ENCODE measurements at regions not wholly inside any gene's neighbourhood (a gene's known extent, or its start where the extent isn't known, plus 50 kb on each side); places are given as distances from the start of the nearest gene placed in this dataset.

DNA sequence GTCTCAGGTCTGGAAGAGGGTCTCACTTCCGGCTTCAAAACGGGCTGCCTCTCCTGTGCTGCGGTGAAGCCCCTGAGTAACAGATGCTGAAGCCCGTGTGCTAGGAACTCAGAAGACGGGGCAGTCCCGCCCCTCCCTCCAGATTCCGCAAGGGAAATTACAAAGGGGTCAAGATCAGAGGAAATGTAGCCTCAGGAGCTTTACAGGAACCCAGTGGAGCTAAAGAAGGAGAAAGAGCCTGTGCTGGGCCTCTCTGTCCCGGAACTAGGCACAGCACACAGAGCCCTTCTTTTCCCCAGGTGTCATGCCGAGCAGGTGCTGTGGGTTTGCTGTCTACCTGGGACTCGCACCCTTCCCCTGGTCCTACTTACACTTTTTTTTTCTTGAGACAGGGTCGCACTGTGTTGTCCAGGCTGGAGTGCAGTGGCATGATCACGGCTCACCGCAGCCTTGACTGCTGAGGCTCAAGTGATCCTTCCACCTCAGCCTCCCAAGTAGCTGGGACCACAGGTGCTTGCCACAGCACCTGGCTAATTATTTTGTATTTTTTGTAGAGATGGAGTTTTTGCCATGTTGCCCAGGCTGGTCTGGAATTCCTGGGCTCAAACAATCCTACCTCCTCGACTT lies 72.7 kb upstream of the MAP4K4 start:
- no peak overlapping the region for H3K9ac ChIP-seq (ENCODE audit: low read depth, low read length)
- no peaks in the 10 kb centered on the region for H3K27me3 ChIP-seq (ENCODE audit: control insufficient read depth, insufficient read depth, low read length)
- no peaks in the 10 kb centered on the region for H3K9me3 ChIP-seq (ENCODE audit: control insufficient read depth, insufficient read depth, low read length)
- no peak overlapping the region for H3K27ac ChIP-seq (ENCODE audit: low read depth, low read length)
- H3K36me3 ChIP-seq (ENCODE audit: control insufficient read depth, insufficient read depth, low read length) = no peaks in the 10 kb centered on the region
- H3K4me3 ChIP-seq (ENCODE audit: low read depth, low read length) = no peak overlapping the region
- H3K4me1 ChIP-seq (ENCODE audit: control insufficient read depth, insufficient read depth, low read length) = peaks cover 7% of the 10 kb centered on the region; the same call in 1 of the 2 replicates

DNA sequence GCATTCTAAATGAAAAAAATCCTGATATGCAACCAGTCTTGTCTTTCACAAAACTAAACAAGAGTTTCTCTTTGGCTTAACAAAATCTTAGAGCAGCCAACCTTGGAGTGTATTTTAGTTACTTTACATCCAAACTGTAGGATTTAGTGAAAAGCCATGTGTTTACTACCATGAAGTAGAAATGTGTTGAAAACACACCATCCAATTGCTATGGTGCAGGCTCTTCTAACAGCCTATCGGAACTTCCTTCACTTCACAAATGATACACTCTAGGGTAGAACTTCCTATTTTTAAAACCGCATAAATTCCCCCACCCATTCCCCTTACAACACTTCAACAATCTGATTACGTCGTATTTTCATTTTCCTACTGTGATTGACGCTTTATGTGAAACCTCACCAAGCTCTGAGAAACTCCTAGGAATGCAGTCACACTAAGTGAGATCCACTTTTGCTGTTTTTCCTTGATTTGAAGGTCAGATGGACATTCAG lies 74.4 kb upstream of the MAP4K4 start:
- Histone ChIP-seq H3K27ac (ENCODE audit: low read depth, low read length) (no peak overlapping the region), H3K4me3 (ENCODE audit: low read depth, low read length) (no peak overlapping the region), H3K9me3 (ENCODE audit: control insufficient read depth, insufficient read depth, low read length) (no peaks in the 10 kb centered on the region), H3K27me3 (ENCODE audit: control insufficient read depth, insufficient read depth, low read length) (no peaks in the 10 kb centered on the region), H3K36me3 (ENCODE audit: control insufficient read depth, insufficient read depth, low read length) (no peaks in the 10 kb centered on the region), H3K9ac (ENCODE audit: low read depth, low read length) (no peak overlapping the region), H3K4me1 (ENCODE audit: control insufficient read depth, insufficient read depth, low read length) (peaks cover 7% of the 10 kb centered on the region; the same call in 1 of the 2 replicates)

DNA sequence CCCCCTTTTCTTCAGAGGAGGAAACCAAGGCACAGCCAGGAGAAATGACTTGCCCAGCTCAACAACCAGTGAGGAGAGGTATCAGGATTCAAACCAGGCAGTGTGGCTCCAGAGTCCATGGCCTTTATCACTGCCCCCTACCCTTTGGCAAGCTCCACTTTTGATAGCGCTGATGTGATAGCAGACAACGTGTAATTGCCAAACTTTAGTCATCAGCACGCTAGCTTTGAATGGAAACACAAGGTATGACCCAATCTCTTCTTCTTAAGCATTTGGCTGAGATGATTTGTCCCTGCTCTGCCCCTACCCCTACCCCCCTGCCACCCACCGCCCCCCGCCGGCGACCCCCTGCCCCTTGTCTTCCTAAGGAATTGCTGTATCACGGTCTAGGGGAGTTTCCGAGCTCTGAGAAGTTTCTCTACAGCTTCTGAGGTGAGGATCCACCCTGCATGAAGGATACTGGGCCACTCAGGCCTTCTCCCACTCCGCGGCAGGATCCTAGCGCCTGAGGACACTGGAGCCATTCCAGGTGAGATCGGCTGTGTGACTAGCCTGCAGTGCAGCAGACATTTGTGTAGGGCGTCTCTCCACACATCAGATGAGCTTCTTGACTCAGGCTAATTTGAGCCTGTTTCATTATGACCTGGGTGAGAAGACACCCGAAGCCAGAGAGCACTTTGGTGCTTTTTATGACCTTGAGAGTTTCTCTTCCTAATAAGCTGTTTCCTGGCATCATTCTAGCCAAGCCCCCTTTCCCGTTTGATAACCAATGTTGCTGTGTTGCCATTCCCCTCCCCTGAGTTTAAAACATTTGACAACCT lies 75.1 kb upstream of the MAP4K4 start:
- H3K27ac ChIP-seq (ENCODE audit: low read depth, low read length) = no peak overlapping the region
- no peaks in the 10 kb centered on the region for H3K9me3 ChIP-seq (ENCODE audit: control insufficient read depth, insufficient read depth, low read length)
- H3K36me3 ChIP-seq (ENCODE audit: control insufficient read depth, insufficient read depth, low read length) = no peaks in the 10 kb centered on the region
- H3K4me3 ChIP-seq (ENCODE audit: low read depth, low read length) = no peak overlapping the region
- no peak overlapping the region for H3K9ac ChIP-seq (ENCODE audit: low read depth, low read length)
- H3K4me1 ChIP-seq (ENCODE audit: control insufficient read depth, insufficient read depth, low read length) = peaks cover 7% of the 10 kb centered on the region; the same call in 1 of the 2 replicates
- H3K27me3 ChIP-seq (ENCODE audit: control insufficient read depth, insufficient read depth, low read length) = no peaks in the 10 kb centered on the region

DNA sequence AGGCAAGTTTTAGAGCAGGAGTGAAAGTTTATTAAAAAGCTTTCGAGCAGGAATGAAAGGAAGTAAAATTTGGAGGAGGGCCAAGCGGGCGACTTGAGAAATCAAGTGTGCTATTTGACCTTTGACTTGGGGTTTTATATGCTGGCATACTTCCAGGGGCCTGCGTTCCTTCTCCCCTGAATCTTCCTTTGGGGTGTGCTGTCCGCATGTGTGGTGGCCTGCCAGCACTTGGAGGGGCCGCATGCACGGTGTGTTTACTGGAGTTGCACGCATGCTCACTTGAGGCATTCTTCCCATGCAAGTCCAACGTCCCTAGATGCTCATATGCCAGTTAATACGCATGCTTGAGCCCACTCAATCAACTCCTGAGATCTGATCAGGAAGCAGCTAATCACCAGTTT lies 78.3 kb upstream of the MAP4K4 start:
- no peaks in the 10 kb centered on the region for H3K36me3 ChIP-seq (ENCODE audit: control insufficient read depth, insufficient read depth, low read length)
- H3K4me1 ChIP-seq (ENCODE audit: control insufficient read depth, insufficient read depth, low read length) = 0 out of 2 replicates have a peak, but pooled peaks cover 3% of the 10 kb centered on the region
- no peak overlapping the region for H3K9ac ChIP-seq (ENCODE audit: low read depth, low read length)
- H3K27ac ChIP-seq (ENCODE audit: low read depth, low read length) = no peak overlapping the region
- H3K27me3 ChIP-seq (ENCODE audit: control insufficient read depth, insufficient read depth, low read length) = no peaks in the 10 kb centered on the region
- no peaks in the 10 kb centered on the region for H3K9me3 ChIP-seq (ENCODE audit: control insufficient read depth, insufficient read depth, low read length)
- H3K4me3 ChIP-seq (ENCODE audit: low read depth, low read length) = no peak overlapping the region

DNA sequence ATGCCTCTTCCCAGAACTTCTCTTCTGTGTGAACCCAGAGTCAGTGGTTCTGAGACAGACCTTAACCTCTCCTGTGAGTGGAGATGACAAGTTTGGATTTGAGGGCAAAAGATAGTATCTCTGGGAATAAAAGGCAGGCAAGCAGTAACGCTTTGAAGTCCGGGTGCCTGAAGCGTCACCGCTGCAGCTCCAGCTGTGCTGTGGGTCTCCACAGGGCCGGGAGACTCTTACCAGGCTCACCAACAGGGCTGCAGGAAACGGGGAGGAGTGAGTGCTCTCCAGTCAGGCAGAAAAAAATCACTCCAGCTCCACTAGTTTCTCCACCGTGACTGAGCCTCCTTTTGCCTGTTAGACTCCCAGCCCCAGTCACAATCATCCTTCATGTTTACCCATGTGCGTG lies 79.7 kb upstream of the MAP4K4 start:
- Histone ChIP-seq H3K4me1 (ENCODE audit: control insufficient read depth, insufficient read depth, low read length) (0 out of 2 replicates have a peak, but pooled peaks cover 3% of the 10 kb centered on the region), H3K9ac (ENCODE audit: low read depth, low read length) (no peak overlapping the region), H3K27ac (ENCODE audit: low read depth, low read length) (no peak overlapping the region), H3K9me3 (ENCODE audit: control insufficient read depth, insufficient read depth, low read length) (no peaks in the 10 kb centered on the region), H3K4me3 (ENCODE audit: low read depth, low read length) (no peak overlapping the region), H3K36me3 (ENCODE audit: control insufficient read depth, insufficient read depth, low read length) (no peaks in the 10 kb centered on the region), H3K27me3 (ENCODE audit: control insufficient read depth, insufficient read depth, low read length) (no peaks in the 10 kb centered on the region)

DNA sequence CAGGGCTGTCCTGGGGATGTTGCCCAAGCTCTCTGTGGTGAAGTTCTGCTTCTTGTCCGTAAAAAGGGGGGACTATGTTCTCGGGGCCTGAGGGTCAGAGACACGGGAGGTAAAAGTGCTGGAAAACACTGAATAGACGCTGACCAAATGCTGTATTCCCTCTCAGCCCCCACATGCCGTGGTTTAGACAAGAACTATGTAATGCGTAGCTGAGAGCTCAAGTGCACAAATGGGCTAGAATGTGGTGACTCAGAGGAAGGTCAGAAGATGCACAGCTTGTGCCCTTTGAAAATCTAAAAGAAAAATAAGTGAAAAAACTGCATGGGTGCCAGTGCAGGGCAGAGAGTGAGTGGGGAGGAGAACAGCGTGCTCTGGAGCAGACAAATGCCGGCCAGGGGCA lies 80.3 kb upstream of the MAP4K4 start:
- Histone ChIP-seq H3K27me3 (ENCODE audit: control insufficient read depth, insufficient read depth, low read length) (no peaks in the 10 kb centered on the region), H3K36me3 (ENCODE audit: control insufficient read depth, insufficient read depth, low read length) (no peaks in the 10 kb centered on the region), H3K27ac (ENCODE audit: low read depth, low read length) (no peak overlapping the region), H3K9me3 (ENCODE audit: control insufficient read depth, insufficient read depth, low read length) (no peaks in the 10 kb centered on the region), H3K4me3 (ENCODE audit: low read depth, low read length) (no peak overlapping the region), H3K4me1 (ENCODE audit: control insufficient read depth, insufficient read depth, low read length) (no peaks in the 10 kb centered on the region), H3K9ac (ENCODE audit: low read depth, low read length) (no peak overlapping the region)

DNA sequence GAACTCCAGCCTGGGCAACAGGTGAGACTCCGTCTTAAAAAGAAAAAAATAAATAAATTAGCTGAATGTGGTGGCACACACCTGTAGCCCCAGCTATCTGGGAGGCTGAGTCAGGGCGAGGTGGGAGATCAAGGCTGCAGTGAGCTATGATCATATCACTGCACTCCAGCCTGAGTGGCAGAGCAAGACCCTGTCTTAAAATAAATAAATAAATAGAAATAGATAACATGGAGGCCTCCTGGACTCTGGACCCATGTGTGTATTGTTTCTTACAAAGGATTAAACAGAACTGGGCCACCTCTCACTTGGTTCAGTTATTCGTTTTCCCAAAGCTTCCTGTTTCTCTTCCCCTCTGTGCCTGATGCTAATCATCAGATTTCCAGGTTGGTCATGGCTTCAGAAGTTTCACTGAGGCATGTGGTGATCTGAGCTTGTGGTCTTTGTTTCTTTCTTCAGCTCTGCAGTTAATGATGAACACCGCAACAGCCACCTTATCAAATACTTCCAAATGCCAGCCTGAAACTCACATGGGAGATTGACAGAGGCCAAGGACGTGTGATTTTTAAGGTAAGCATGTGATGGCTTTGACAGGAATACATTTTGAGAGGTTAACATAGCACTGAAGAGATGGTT lies 83.3 kb upstream of the MAP4K4 start:
- no peaks in the 10 kb centered on the region for H3K36me3 ChIP-seq (ENCODE audit: control insufficient read depth, insufficient read depth, low read length)
- H3K27ac ChIP-seq (ENCODE audit: low read depth, low read length) = no peak overlapping the region
- no peak overlapping the region for H3K4me3 ChIP-seq (ENCODE audit: low read depth, low read length)
- H3K9me3 ChIP-seq (ENCODE audit: control insufficient read depth, insufficient read depth, low read length) = no peaks in the 10 kb centered on the region
- H3K4me1 ChIP-seq (ENCODE audit: control insufficient read depth, insufficient read depth, low read length) = peaks cover 7% of the 10 kb centered on the region
- no peak overlapping the region for H3K9ac ChIP-seq (ENCODE audit: low read depth, low read length)
- H3K27me3 ChIP-seq (ENCODE audit: control insufficient read depth, insufficient read depth, low read length) = no peaks in the 10 kb centered on the region

DNA sequence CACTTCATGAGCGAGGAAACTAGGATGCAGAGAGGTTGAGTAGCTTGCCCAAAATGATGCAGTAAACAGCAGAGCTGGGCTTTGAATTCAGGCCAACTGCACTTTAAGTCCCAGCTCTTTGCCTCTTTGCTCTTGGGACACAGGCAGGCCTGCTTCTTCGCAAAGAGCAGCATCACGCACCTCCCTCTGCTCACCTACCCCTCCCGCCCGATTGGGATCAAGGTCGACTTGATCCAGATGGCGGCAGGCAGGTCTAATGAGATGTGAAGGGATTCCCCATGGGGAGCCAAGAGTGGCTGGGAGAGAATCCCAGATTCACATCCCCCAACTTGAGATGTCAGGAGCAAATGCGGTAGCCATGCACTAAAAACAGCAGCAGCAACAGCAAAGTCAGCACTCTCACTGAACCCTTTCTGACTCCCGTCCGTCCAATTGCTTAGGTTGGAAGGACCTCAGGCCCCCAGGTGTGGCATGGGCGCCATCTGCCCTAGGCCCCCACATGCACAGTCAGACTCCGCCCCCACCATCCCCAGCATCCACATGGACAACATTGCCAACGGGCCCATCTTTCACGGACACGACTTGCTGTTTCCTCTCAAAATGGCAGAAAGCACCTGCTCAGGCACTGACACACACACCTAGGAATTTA lies 84.3 kb upstream of the MAP4K4 start:
- Histone ChIP-seq H3K27ac (ENCODE audit: low read depth, low read length) (no peak overlapping the region), H3K9ac (ENCODE audit: low read depth, low read length) (no peak overlapping the region), H3K4me3 (ENCODE audit: low read depth, low read length) (no peak overlapping the region), H3K4me1 (ENCODE audit: control insufficient read depth, insufficient read depth, low read length) (peaks cover 12% of the 10 kb centered on the region), H3K27me3 (ENCODE audit: control insufficient read depth, insufficient read depth, low read length) (no peaks in the 10 kb centered on the region), H3K9me3 (ENCODE audit: control insufficient read depth, insufficient read depth, low read length) (no peaks in the 10 kb centered on the region), H3K36me3 (ENCODE audit: control insufficient read depth, insufficient read depth, low read length) (no peaks in the 10 kb centered on the region)

DNA sequence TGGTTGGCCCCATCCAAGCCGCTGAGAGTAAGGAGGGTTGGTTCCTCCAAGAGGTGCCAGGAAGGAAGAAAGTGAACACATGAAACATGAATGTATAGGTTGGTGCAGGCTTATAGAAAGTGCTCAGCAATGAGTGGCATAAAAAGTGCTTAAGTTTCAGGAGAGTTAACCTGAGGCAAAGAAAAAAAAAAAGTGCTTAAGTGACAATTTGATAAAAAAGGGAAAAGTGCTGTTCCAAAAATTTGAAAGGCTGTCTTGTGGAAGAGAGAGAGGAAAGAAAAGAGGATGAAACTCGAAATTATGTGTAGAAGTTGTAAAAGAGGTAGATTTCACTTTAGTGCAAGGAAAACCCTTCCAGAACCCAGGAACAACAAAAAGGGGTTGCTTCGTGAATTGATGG lies 85.5 kb upstream of the MAP4K4 start:
- H3K27me3 ChIP-seq (ENCODE audit: control insufficient read depth, insufficient read depth, low read length) = no peaks in the 10 kb centered on the region
- no peak overlapping the region for H3K9ac ChIP-seq (ENCODE audit: low read depth, low read length)
- 0 out of 2 replicates have a peak, but pooled peaks cover 3% of the 10 kb centered on the region for H3K9me3 ChIP-seq (ENCODE audit: control insufficient read depth, insufficient read depth, low read length)
- H3K27ac ChIP-seq (ENCODE audit: low read depth, low read length) = no peak overlapping the region
- peaks cover 12% of the 10 kb centered on the region for H3K4me1 ChIP-seq (ENCODE audit: control insufficient read depth, insufficient read depth, low read length)
- no peaks in the 10 kb centered on the region for H3K36me3 ChIP-seq (ENCODE audit: control insufficient read depth, insufficient read depth, low read length)
- H3K4me3 ChIP-seq (ENCODE audit: low read depth, low read length) = no peak overlapping the region

DNA sequence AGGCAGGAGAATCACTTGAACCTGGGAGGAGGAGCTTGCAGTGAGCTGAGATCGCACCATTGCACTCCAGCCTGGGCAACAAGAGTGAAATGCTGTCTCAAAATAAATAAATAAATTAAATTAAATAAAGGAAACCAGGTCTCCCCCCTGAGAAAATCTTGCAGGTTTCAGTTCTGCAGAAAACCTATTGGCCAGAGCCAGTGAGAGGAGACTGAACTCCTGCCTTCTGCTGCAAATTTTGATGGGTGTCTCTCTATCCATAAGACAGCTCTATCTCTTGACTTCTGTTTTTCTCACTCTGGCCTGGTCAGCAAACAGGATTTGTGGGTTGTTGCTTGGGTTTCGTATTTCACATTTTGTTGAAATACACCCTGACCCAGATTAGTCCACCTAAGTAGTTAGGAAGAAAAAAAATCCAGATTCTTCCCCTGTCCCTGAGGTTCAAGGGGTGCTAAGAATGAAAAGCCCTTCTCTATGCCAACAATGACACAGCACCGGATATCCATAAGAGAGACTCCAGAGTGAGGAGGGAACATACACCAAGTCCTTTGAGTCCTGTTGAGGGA lies 86.7 kb upstream of the MAP4K4 start:
- peaks cover 12% of the 10 kb centered on the region for H3K4me1 ChIP-seq (ENCODE audit: control insufficient read depth, insufficient read depth, low read length)
- H3K27ac ChIP-seq (ENCODE audit: low read depth, low read length) = no peak overlapping the region
- H3K9ac ChIP-seq (ENCODE audit: low read depth, low read length) = no peak overlapping the region
- H3K4me3 ChIP-seq (ENCODE audit: low read depth, low read length) = no peak overlapping the region
- no peaks in the 10 kb centered on the region for H3K36me3 ChIP-seq (ENCODE audit: control insufficient read depth, insufficient read depth, low read length)
- 0 out of 2 replicates have a peak, but pooled peaks cover 3% of the 10 kb centered on the region for H3K9me3 ChIP-seq (ENCODE audit: control insufficient read depth, insufficient read depth, low read length)
- H3K27me3 ChIP-seq (ENCODE audit: control insufficient read depth, insufficient read depth, low read length) = no peaks in the 10 kb centered on the region
